ENCODE measurements at regions not wholly inside any gene's neighbourhood (a gene's known extent, or its start where the extent isn't known, plus 50 kb on each side); places are given as distances from the start of the nearest gene placed in this dataset.

- H3K9me3 ChIP-seq = no peaks in the 10 kb centered on the region
- no peak overlapping the region for H3K27ac ChIP-seq
- no peak for DNase-seq
- H3K4me1 ChIP-seq (ENCODE audit: insufficient read depth) = no peaks in the 10 kb centered on the region
- 78 to 87% (median 83%) methylated on average over 7 of the region's 7 CpGs for WGBS, 3 donors
- H3K4me3 ChIP-seq = no peak overlapping the region
- no peak for TF ChIP-seq EP300 (IDR thresholded peaks at IDR 0.05)
- TF ChIP-seq CTCF (IDR thresholded peaks at IDR 0.05) = no peak
- TF ChIP-seq POLR2A (IDR thresholded peaks at IDR 0.05) = no peak
- intact Hi-C loops (cut with DNase I) = no loop called here
- no peaks in the 10 kb centered on the region for H3K27me3 ChIP-seq
- no peaks in the 10 kb centered on the region for H3K36me3 ChIP-seq
Measured at GRCh38 chr4:162406637-162407365, 243.0 kb upstream of the FSTL5 start.

GRCh38 chr4:162403932-162404331, 240.1 kb upstream of the FSTL5 start:
- H3K27ac ChIP-seq = no peak overlapping the region
- intact Hi-C loops (cut with DNase I) = no loop called here
- WGBS, 3 donors = 6 to 25% (median 10%) methylated on average over 1 of the region's 1 CpG
- no peaks in the 10 kb centered on the region for H3K27me3 ChIP-seq
- no peaks in the 10 kb centered on the region for H3K4me1 ChIP-seq (ENCODE audit: insufficient read depth)
- no peak overlapping the region for H3K4me3 ChIP-seq
- DNase-seq = no peak
- H3K36me3 ChIP-seq = no peaks in the 10 kb centered on the region
- H3K9me3 ChIP-seq = no peaks in the 10 kb centered on the region
- no peak for TF ChIP-seq CTCF (IDR thresholded peaks at IDR 0.05)
- no peak for TF ChIP-seq POLR2A (IDR thresholded peaks at IDR 0.05)
- no peak for TF ChIP-seq EP300 (IDR thresholded peaks at IDR 0.05)

- H3K4me1 ChIP-seq (ENCODE audit: insufficient read depth) = no peaks in the 10 kb centered on the region
- TF ChIP-seq CTCF (IDR thresholded peaks at IDR 0.05) = no peak
- TF ChIP-seq EP300 (IDR thresholded peaks at IDR 0.05) = no peak
- no peak for TF ChIP-seq POLR2A (IDR thresholded peaks at IDR 0.05)
- 69 to 77% (median 72%) methylated on average over 2 of the region's 2 CpGs for WGBS, 3 donors
- no peak overlapping the region for H3K27ac ChIP-seq
- H3K27me3 ChIP-seq = no peaks in the 10 kb centered on the region
- no peak for DNase-seq
- no peaks in the 10 kb centered on the region for H3K9me3 ChIP-seq
- intact Hi-C loops (cut with DNase I) = no loop called here
- H3K4me3 ChIP-seq = no peak overlapping the region
- H3K36me3 ChIP-seq = no peaks in the 10 kb centered on the region
Measured at GRCh38 chr4:162403419-162403818, 239.6 kb upstream of the FSTL5 start.

GRCh38 chr4:162401021-162401420, 237.2 kb upstream of the FSTL5 start:
- WGBS, 3 donors = 38 to 51% (median 39%) methylated on average over 5 of the region's 5 CpGs
- intact Hi-C loops (cut with DNase I) = no loop called here

More at GRCh38 chr4:162401021-162401420, 237.2 kb upstream of the FSTL5 start:
- no peak overlapping the region for H3K27ac ChIP-seq
- H3K4me3 ChIP-seq = no peak overlapping the region
- H3K36me3 ChIP-seq = no peaks in the 10 kb centered on the region
- no peaks in the 10 kb centered on the region for H3K4me1 ChIP-seq (ENCODE audit: insufficient read depth)
- no peaks in the 10 kb centered on the region for H3K9me3 ChIP-seq
- H3K27me3 ChIP-seq = no peaks in the 10 kb centered on the region
- TF ChIP-seq EP300 (IDR thresholded peaks at IDR 0.05) (no peak), CTCF (IDR thresholded peaks at IDR 0.05) (no peak), POLR2A (IDR thresholded peaks at IDR 0.05) (no peak)
- DNase-seq = no peak
